IMR-90 (cell line): ENCODE measurements at regions not wholly inside any gene's neighbourhood (a gene's known extent, or its start where the extent isn't known, plus 50 kb on each side); places are given as distances from the start of the nearest gene placed in this dataset.

Experiments used
- CEBPB ChIP-seq: IDR thresholded peaks from 2 replicates; pipeline ENCODE4 v1.6.1; 2012; ENCODE audit warnings: low read depth, low read length, improper control_type of control experiment
- CTCF ChIP-seq: conservative IDR thresholded peaks from 2 replicates; pipeline ENCODE4 v1.5.1; 2012; ENCODE audit warnings: mild to moderate bottlenecking, low read depth, low read length, improper control_type of control experiment

DNA sequence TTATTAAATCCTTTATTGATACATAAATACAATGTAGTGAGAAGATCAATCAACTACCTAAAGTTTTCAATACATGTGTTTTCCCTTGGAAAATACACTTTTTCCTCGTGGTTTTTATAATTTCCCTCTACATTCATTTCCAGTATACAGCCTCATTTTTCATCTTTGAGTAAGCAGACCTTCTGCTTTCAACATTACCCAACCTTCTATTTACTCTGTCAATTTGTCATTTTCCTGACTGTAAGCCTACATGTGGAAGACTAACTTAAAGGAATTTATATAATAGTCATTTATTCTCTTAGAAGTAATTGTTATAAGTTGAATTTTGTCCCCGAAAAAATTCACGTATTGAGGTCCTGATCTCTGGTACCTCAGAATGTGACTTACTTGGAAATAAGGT is 594.0 kb downstream of the NUP35 start:
- no peak for TF ChIP-seq CTCF
- no peak for TF ChIP-seq CEBPB
